ENCODE measurements at regions not wholly inside any gene's neighbourhood (a gene's known extent, or its start where the extent isn't known, plus 50 kb on each side); places are given as distances from the start of the nearest gene placed in this dataset.

DNA sequence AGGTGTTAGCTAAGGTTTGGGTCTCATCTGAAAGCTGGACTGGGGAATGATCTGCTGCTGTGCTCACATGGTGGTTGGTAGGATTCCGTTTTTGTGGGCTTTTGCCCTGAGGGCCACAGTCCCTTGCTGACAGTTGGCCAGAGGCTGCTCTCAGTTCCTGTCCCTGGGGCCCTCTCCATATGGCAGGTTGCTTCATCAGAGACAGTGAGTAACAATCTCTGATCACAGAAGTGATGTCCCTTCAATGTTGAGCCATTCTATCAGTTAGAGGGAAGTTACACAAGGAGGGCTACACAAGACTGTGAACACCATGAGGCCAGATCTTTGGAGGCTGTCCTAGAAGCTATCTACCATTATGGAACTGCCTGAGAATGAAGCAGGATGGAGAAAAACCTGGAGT is 137.2 kb downstream of the AACS start:
- DNase-seq (ENCODE audit: low read depth): no peak
- TF ChIP-seq, protein P1, sequence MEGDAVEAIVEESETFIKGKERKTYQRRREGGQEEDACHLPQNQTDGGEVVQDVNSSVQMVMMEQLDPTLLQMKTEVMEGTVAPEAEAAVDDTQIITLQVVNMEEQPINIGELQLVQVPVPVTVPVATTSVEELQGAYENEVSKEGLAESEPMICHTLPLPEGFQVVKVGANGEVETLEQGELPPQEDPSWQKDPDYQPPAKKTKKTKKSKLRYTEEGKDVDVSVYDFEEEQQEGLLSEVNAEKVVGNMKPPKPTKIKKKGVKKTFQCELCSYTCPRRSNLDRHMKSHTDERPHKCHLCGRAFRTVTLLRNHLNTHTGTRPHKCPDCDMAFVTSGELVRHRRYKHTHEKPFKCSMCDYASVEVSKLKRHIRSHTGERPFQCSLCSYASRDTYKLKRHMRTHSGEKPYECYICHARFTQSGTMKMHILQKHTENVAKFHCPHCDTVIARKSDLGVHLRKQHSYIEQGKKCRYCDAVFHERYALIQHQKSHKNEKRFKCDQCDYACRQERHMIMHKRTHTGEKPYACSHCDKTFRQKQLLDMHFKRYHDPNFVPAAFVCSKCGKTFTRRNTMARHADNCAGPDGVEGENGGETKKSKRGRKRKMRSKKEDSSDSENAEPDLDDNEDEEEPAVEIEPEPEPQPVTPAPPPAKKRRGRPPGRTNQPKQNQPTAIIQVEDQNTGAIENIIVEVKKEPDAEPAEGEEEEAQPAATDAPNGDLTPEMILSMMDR (conservative IDR thresholded peaks at IDR 0.05; ENCODE audit: low read depth, low read length): no peak
- no peak overlapping the region for H3K4me3 ChIP-seq (ENCODE audit: low read depth, low read length)

- TF ChIP-seq, protein P1 (conservative IDR thresholded peaks at IDR 0.05; ENCODE audit: low read depth, low read length): peak; percentile 68
- no peak for DNase-seq (ENCODE audit: low read depth)
- no peak overlapping the region for H3K4me3 ChIP-seq (ENCODE audit: low read depth, low read length)
Observed at GRCh38 chr12:125203145-125203765, 138.0 kb downstream of the AACS start.

DNA sequence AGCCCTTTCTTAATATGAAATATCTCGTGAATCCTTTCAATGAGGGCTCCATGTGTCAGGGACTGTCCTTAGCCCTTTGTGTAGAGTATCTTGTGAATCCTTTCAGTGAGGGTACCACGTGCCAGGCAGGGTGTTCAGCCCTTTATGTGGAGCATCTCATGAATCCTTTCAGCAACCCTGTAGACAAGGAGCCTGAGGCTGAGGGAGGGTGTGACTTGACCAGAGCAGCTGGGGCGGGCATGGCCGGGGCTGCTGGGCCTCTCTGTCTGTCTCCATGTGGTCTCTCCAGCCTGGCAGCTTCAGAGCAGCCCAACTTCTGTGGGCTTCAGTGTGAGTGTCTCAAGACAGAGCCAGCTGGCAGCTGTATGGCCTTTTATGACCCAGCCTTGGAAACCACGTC is 140.2 kb downstream of the AACS start:
- TF ChIP-seq, protein P1 (conservative IDR thresholded peaks at IDR 0.05; ENCODE audit: low read depth, low read length): no peak
- DNase-seq (ENCODE audit: low read depth): no peak
- H3K4me3 ChIP-seq (ENCODE audit: low read depth, low read length): no peak overlapping the region

DNA sequence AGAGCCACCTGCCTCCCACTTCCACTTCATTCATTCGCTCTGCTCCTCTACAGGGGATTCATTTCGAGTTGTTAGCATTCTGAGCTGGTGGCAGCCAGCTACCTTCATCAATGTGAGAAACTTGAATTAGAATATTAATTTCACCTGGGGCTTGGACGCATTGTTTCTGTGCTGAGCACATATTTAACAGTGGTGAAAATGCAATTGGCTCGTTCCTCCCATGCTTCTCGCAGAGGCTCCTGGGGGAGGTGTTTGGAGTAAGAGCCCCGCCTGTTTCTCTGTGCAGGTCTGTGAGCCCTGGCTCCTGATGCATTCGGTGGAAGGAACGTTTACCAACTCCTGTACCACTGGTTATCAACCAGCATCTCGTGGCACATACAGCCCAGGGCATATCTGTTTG is 141.5 kb downstream of the AACS start:
- H3K4me3 ChIP-seq (ENCODE audit: low read depth, low read length): no peak overlapping the region
- DNase-seq (ENCODE audit: low read depth): no peak
- TF ChIP-seq, protein P1 (conservative IDR thresholded peaks at IDR 0.05; ENCODE audit: low read depth, low read length): no peak

- TF ChIP-seq, protein P1 (conservative IDR thresholded peaks at IDR 0.05; ENCODE audit: low read depth, low read length): no peak
- no peak overlapping the region for H3K4me3 ChIP-seq (ENCODE audit: low read depth, low read length)
- no peak for DNase-seq (ENCODE audit: low read depth)
Observed at GRCh38 chr12:125208334-125208733, 143.1 kb downstream of the AACS start.

- TF ChIP-seq, protein P1 (conservative IDR thresholded peaks at IDR 0.05; ENCODE audit: low read depth, low read length): no peak
- H3K4me3 ChIP-seq (ENCODE audit: low read depth, low read length): no peak overlapping the region
- DNase-seq (ENCODE audit: low read depth): no peak
Observed at GRCh38 chr12:125208942-125209341, 143.7 kb downstream of the AACS start.

- TF ChIP-seq, protein P1 (conservative IDR thresholded peaks at IDR 0.05; ENCODE audit: low read depth, low read length): no peak
- DNase-seq (ENCODE audit: low read depth): no peak
- H3K4me3 ChIP-seq (ENCODE audit: low read depth, low read length): no peak overlapping the region
Observed at GRCh38 chr12:125210104-125210755, 145.0 kb downstream of the AACS start.
